GM18498 (cell line): ENCODE measurements at regions not wholly inside any gene's neighbourhood (a gene's known extent, or its start where the extent isn't known, plus 50 kb on each side); places are given as distances from the start of the nearest gene placed in this dataset.
"Not testable (repeated sequence)": the region's sequence is repeated elsewhere in the genome, so short reads cannot be mapped to it uniquely, and the experiment has no call there.

Experiments
- ATAC-seq: cut with Tn5 transposase; IDR thresholded peaks from one replicate; pipeline ENCODE4 v1.9.1; 2021; ENCODE audit warnings: mild to moderate bottlenecking, moderate library complexity; ENCODE audit not compliant: unreplicated experiment

- ATAC-seq, result no peak
Observed at GRCh38 chr13:23087880-23088279, 92.9 kb upstream of the SGCG start.

DNA sequence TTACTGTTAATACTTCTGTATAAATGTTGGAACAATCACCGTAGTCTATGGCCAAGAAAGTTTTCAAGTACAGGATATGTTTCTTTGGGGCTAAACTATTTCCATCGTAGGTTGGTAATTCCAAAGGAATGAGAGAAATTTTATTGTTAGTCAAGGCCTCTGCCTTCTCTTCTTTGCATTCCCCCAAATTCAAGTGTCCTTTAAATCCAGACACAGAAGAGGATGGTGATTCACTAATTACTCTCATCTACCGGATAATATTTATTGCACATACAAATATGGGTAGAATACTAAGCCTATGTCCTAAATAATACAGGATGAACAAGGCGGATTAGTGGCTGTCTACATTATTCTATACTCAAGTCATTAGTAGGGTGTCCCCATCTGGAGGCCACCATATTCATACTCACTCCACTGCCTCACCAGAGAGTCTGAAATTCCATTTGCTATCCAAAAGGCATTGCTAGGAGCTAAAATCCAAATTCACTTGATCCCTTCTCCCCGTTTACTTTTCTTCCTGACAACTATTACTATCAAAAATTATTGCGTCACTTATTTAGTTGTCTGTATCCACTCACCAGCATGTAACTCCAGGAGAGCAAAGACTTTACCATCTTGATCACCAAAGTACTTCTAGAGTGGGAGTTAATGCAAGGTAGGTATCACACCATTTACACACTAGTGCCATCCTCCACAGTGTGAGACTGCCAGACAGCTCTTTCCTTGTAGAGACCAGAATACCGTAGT, 82.4 kb upstream of the SGCG start:
- ATAC-seq, result no peak

GRCh38 chr13:23105051-23105450, 75.7 kb upstream of the SGCG start:
- ATAC-seq, result no peak

GRCh38 chr13:23107665-23108064, 73.1 kb upstream of the SGCG start:
- no peak for ATAC-seq

DNA sequence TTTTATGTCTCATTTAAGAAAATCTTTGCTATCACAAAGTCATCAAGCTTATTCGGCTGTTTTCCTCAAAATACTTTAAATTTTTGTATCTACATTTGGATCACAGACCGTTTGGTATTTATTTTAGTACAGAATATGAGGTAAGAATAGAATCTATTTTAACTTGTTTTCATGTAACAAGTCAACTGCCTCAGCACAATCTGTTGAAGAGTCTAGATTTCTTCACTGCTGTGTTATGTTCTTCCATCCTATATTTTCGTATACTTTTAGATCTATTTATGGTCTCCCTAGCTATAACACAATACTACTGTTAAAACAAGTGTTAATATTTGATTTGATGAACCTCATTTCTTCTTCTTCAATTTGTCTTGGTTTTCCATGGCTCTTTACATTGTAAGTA, 61.6 kb upstream of the SGCG start:
- ATAC-seq, result no peak

- ATAC-seq, result not testable (repeated sequence)
Observed at GRCh38 chr13:23127540-23127939, 53.2 kb upstream of the SGCG start.

GRCh38 chr13:23129331-23129730, 51.4 kb upstream of the SGCG start:
- no peak for ATAC-seq
